ENCODE measurements at regions not wholly inside any gene's neighbourhood (a gene's known extent, or its start where the extent isn't known, plus 50 kb on each side); places are given as distances from the start of the nearest gene placed in this dataset.
"Not testable (repeated sequence)": the region's sequence is repeated elsewhere in the genome, so short reads cannot be mapped to it uniquely, and the experiment has no call there.

GRCh38 chr2:120503206-120503792 lies 157.4 kb downstream of the INHBB start:
- DNase-seq: no peak

GRCh38 chr2:120503793-120504571 lies 158.0 kb downstream of the INHBB start:
- no peak for DNase-seq

- DNase-seq: no peak
These were observed 159.2 kb downstream of the INHBB start for GRCh38 chr2:120504936-120505705.

- no peak for DNase-seq
These were observed 162.7 kb downstream of the INHBB start for GRCh38 chr2:120508567-120509041.

GRCh38 chr2:120509213-120509815 lies 163.4 kb downstream of the INHBB start:
- no peak for DNase-seq

GRCh38 chr2:120509991-120510735 lies 164.2 kb downstream of the INHBB start:
- DNase-seq: no peak

GRCh38 chr2:120510751-120511395 lies 164.9 kb downstream of the INHBB start:
- DNase-seq: no peak

- DNase-seq: no peak
These were observed 165.6 kb downstream of the INHBB start for GRCh38 chr2:120511536-120511935.

- no peak for DNase-seq
These were observed 166.2 kb downstream of the INHBB start for GRCh38 chr2:120511947-120512710.

GRCh38 chr2:120513776-120514357 lies 167.9 kb downstream of the INHBB start:
- DNase-seq: no peak

GRCh38 chr2:120514521-120514920 lies 168.6 kb downstream of the INHBB start:
- no peak for DNase-seq

- DNase-seq: not testable (repeated sequence)
These were observed 169.3 kb downstream of the INHBB start for GRCh38 chr2:120515066-120515758.

GRCh38 chr2:120515759-120516678 lies 170.1 kb downstream of the INHBB start:
- no peak for DNase-seq

- no peak for DNase-seq
These were observed 170.9 kb downstream of the INHBB start for GRCh38 chr2:120516679-120517314.

- DNase-seq: no peak
These were observed 172.0 kb downstream of the INHBB start for GRCh38 chr2:120517751-120518469.

- no peak for DNase-seq
These were observed 172.9 kb downstream of the INHBB start for GRCh38 chr2:120518819-120519218.

GRCh38 chr2:120519469-120519868 lies 173.5 kb downstream of the INHBB start:
- no peak for DNase-seq

GRCh38 chr2:120520454-120520853 lies 174.5 kb downstream of the INHBB start:
- no peak for DNase-seq

Measured in suppressor macrophage treated with lipopolysaccharide for 1 hour (primary cell).